WERI-Rb-1 (cell line): ENCODE measurements at regions not wholly inside any gene's neighbourhood (a gene's known extent, or its start where the extent isn't known, plus 50 kb on each side); places are given as distances from the start of the nearest gene placed in this dataset.

ENCODE experiments used
- DNase-seq: peaks from one replicate; pipeline ENCODE4 v3.0.0-alpha.2; 2020
- H3K27ac ChIP-seq: fragments of 250-450 bp; sonication (Bioruptor Pico); 2 replicates; pipeline ENCODE4 v1.5.1; 2020; ENCODE audit warnings: mild to moderate bottlenecking, moderate library complexity
- H3K27me3 ChIP-seq: fragments of 250-450 bp; sonication (Bioruptor Pico); 2 replicates; pipeline ENCODE4 v1.5.1; 2021; ENCODE audit warnings: mild to moderate bottlenecking, low read depth, moderate library complexity; ENCODE audit not compliant: insufficient read depth, severe bottlenecking
- H3K36me3 ChIP-seq: fragments of 250-450 bp; sonication (Bioruptor Pico); 2 replicates; pipeline ENCODE4 v1.5.1; 2020; ENCODE audit warnings: mild to moderate bottlenecking, moderate library complexity
- H3K4me3 ChIP-seq: 2 replicates; pipeline ENCODE4 v1.5.1; 2011; ENCODE audit warnings: low read depth, mild to moderate bottlenecking, control low read depth, low read length
- H3K9me3 ChIP-seq: fragments of 250-450 bp; sonication (Bioruptor Pico); 2 replicates; pipeline ENCODE4 v1.5.1; 2021; ENCODE audit warnings: mild to moderate bottlenecking, moderate library complexity; ENCODE audit not compliant: severe bottlenecking
- CTCF ChIP-seq: IDR thresholded peaks from 2 replicates; pipeline ENCODE4 v1.5.1; 2011; ENCODE audit warnings: low read depth, mild to moderate bottlenecking, control low read depth, inconsistent platforms, low read length

- Histone ChIP-seq H3K27me3 (no peaks in the 10 kb centered on the region), H3K4me3 (no peak overlapping the region), H3K9me3 (no peaks in the 10 kb centered on the region), H3K27ac (no peak overlapping the region), H3K36me3 (no peaks in the 10 kb centered on the region)
- no peak for TF ChIP-seq CTCF
- DNase-seq, result no peak
Measured at GRCh38 chr11:92838759-92839310, 130.6 kb upstream of the MTNR1B start.

- H3K27ac ChIP-seq, result no peak overlapping the region
- no peaks in the 10 kb centered on the region for H3K27me3 ChIP-seq
- H3K4me3 ChIP-seq, result no peak overlapping the region
- no peaks in the 10 kb centered on the region for H3K36me3 ChIP-seq
- H3K9me3 ChIP-seq, result no peaks in the 10 kb centered on the region
- no peak for DNase-seq
- TF ChIP-seq CTCF, result no peak
Measured at GRCh38 chr11:92839450-92839849, 130.0 kb upstream of the MTNR1B start.

- Histone ChIP-seq H3K9me3 (no peaks in the 10 kb centered on the region), H3K27me3 (no peaks in the 10 kb centered on the region), H3K4me3 (no peak overlapping the region), H3K36me3 (no peaks in the 10 kb centered on the region), H3K27ac (no peak overlapping the region)
- DNase-seq, result no peak
- no peak for TF ChIP-seq CTCF
Measured at GRCh38 chr11:92841719-92842118, 127.7 kb upstream of the MTNR1B start.

- no peaks in the 10 kb centered on the region for H3K27me3 ChIP-seq
- no peak for DNase-seq
- H3K9me3 ChIP-seq, result no peaks in the 10 kb centered on the region
Measured at GRCh38 chr11:92843455-92843854, 126.0 kb upstream of the MTNR1B start.

GRCh38 chr11:92844197-92844596, 125.3 kb upstream of the MTNR1B start:
- Histone ChIP-seq H3K9me3 (no peaks in the 10 kb centered on the region), H3K36me3 (no peaks in the 10 kb centered on the region), H3K27ac (no peak overlapping the region), H3K27me3 (no peaks in the 10 kb centered on the region), H3K4me3 (no peak overlapping the region)
- no peak for DNase-seq
- TF ChIP-seq CTCF, result no peak

More at GRCh38 chr11:92843455-92843854, 126.0 kb upstream of the MTNR1B start:
- TF ChIP-seq CTCF, result no peak
- Histone ChIP-seq H3K4me3 (no peak overlapping the region), H3K27ac (no peak overlapping the region), H3K36me3 (no peaks in the 10 kb centered on the region)

GRCh38 chr11:92845390-92845789, 124.1 kb upstream of the MTNR1B start:
- no peaks in the 10 kb centered on the region for H3K9me3 ChIP-seq
- TF ChIP-seq CTCF, result no peak
- H3K4me3 ChIP-seq, result no peak overlapping the region
- H3K27me3 ChIP-seq, result no peaks in the 10 kb centered on the region
- H3K27ac ChIP-seq, result no peak overlapping the region
- no peak for DNase-seq
- no peaks in the 10 kb centered on the region for H3K36me3 ChIP-seq
